ENCODE measurements at regions not wholly inside any gene's neighbourhood (a gene's known extent, or its start where the extent isn't known, plus 50 kb on each side); places are given as distances from the start of the nearest gene placed in this dataset.

GRCh38 chr2:6148882-6149281, 456.7 kb downstream of the SOX11 start (continued):
- TF ChIP-seq FUBP1 (CRISPR knock-in tag; IDR thresholded peaks at IDR 0.05; ENCODE audit: borderline replicate concordance) (no peak), ZNF713 (CRISPR knock-in tag; IDR thresholded peaks at IDR 0.05) (no peak), ZNF761 (CRISPR knock-in tag; conservative IDR thresholded peaks at IDR 0.05) (no peak), ZNF556 (CRISPR knock-in tag; IDR thresholded peaks at IDR 0.05; ENCODE audit: borderline replicate concordance) (no peak)

GRCh38 chr2:6159606-6160005, 467.4 kb downstream of the SOX11 start:
- Histone ChIP-seq H3K36me3 (replicated peaks in 1 of 2; ENCODE audit: control insufficient read depth in 1 of 2, insufficient read depth in 2 of 2, low read length in 2 of 2) (no peaks in the 10 kb centered on the region), H3K27me3 (ENCODE audit: control insufficient read depth in 1 of 2, insufficient read depth in 2 of 2, low read length in 2 of 2) (no peaks in the 10 kb centered on the region), H3K4me3 (replicated peaks in 1 of 3; ENCODE audit: insufficient read depth in 1 of 3, low read depth in 2 of 3, low read length in 3 of 3) (no peak overlapping the region), H2AFZ (ENCODE audit: low read length) (no peak overlapping the region), H3K9me3 (ENCODE audit: low read length) (peaks cover 73% of the 10 kb centered on the region), H3K4me1 (ENCODE audit: insufficient read depth, low read length) (no peaks in the 10 kb centered on the region), H3K27ac (ENCODE audit: extremely low read length, insufficient read depth, low read length) (no peak overlapping the region), H3K4me2 (ENCODE audit: low read depth, low read length) (no peak overlapping the region), H3K9ac (ENCODE audit: insufficient read depth, low read depth, low read length) (no peak overlapping the region), H4K20me1 (ENCODE audit: insufficient read depth, low read length) (no peaks in the 10 kb centered on the region), H3K79me2 (ENCODE audit: insufficient read depth, low read length) (no peaks in the 10 kb centered on the region)
- no peak for FAIRE-seq
- intact Hi-C loops (cut with micrococcal nuclease; ENCODE audit: unreplicated experiment), result no loop called here
- in situ Hi-C loops (cut with HindIII; ENCODE audit: extremely low pct_ligation_motif_present, low pct_unique_long_range_greater_than_20kb), result no loop called here
- TF ChIP-seq ZSCAN30 (CRISPR knock-in tag; IDR thresholded peaks at IDR 0.05) (no peak), ZBTB3 (CRISPR knock-in tag; IDR thresholded peaks at IDR 0.05; ENCODE audit: borderline replicate concordance, low read depth) (no peak), HDAC2 (CRISPR knock-in tag; IDR thresholded peaks at IDR 0.05) (no peak), ZNF790 (CRISPR knock-in tag; IDR thresholded peaks at IDR 0.05; ENCODE audit: borderline replicate concordance) (no peak), JUND (CRISPR knock-in tag; IDR thresholded peaks at IDR 0.05) (no peak), BCL6 (CRISPR knock-in tag; IDR thresholded peaks at IDR 0.05) (no peak), ZNF577 (CRISPR knock-in tag; IDR thresholded peaks at IDR 0.05; ENCODE audit: borderline replicate concordance, low read depth) (no peak), TRAFD1 (CRISPR knock-in tag; IDR thresholded peaks at IDR 0.05; ENCODE audit: borderline replicate concordance) (no peak), MED8 (CRISPR knock-in tag; IDR thresholded peaks at IDR 0.05; ENCODE audit: insufficient replicate concordance) (no peak), ZNF18 (CRISPR knock-in tag; IDR thresholded peaks at IDR 0.05; ENCODE audit: insufficient replicate concordance) (no peak), ARNT2 (CRISPR knock-in tag; IDR thresholded peaks at IDR 0.05; ENCODE audit: low read depth) (no peak), ZNF569 (CRISPR knock-in tag; IDR thresholded peaks at IDR 0.05; ENCODE audit: borderline replicate concordance) (no peak), ATF3 (CRISPR knock-in tag; IDR thresholded peaks at IDR 0.05) (no peak)
- BruUV-seq (replicated peaks), result no TSS peak
- WGBS (ENCODE audit: low lambda C conversion rate), result 1% methylated on average over 3 of the region's 3 CpGs
- no peak for DNase-seq (ENCODE audit: low spot score)
- no peak for ATAC-seq
- ChIA-PET CTCF (ENCODE audit: low intra/inter-chr PET ratio, low total read pairs) (no interaction called here), POLR2A (no interaction called here)

All from HepG2 (cell line).